HCT116 (cell line): ENCODE measurements at regions not wholly inside any gene's neighbourhood (a gene's known extent, or its start where the extent isn't known, plus 50 kb on each side); places are given as distances from the start of the nearest gene placed in this dataset.

Experiments used
- ATAC-seq: fragments of 200-7000 bp; cut with Tn5 transposase; 2 replicates; pipeline ENCODE4 v1.9.1; 2020; ENCODE audit warnings: mild to moderate bottlenecking, moderate library complexity
- BruUV-seq: library from RNA; stranded (reverse); fragments of 400-500 nt; replicated peaks from 2 replicates; lab custom pipeline; 2021; lab: Mats Ljungman, UMichigan
- CTCF ChIA-PET: fragments of 300-600 bp; sonication (Branson Sonifier 250); formaldehyde crosslinking; loops from one replicate; lab custom pipeline; 2021; ENCODE audit warnings: antibody characterized with exemption; lab: Charles Lee
- POLR2A ChIA-PET: fragments of 300-600, 350-600 bp; sonication (Branson Sonifier 250); formaldehyde crosslinking; loops from one replicate; lab custom pipeline; 2021; ENCODE audit warnings: antibody characterized with exemption; lab: Charles Lee
- RAD21 ChIA-PET, 2 experiments: fragments of 300-600 bp; sonication (Branson Sonifier 250); formaldehyde crosslinking; loops; one replicate each; lab custom pipeline; 2023; ENCODE audit warnings: low total read pairs in 2 of 2; ENCODE audit not compliant: uncharacterized antibody in 2 of 2, unreplicated experiment in 2 of 2, low non-redundant PET in 1 of 2; lab: Charles Lee
- DNase-seq: peaks from one replicate; pipeline ENCODE4 v3.0.0-alpha.2; 2010; ENCODE audit warnings: low read depth, low spot score
- H2AFZ ChIP-seq: fragments of 200-600 bp; shearing (Covaris generic), sonication (generic); 2 replicates; pipeline ENCODE4 v1.6.1; 2017; ENCODE audit warnings: low read depth, mixed run types, mixed read lengths, antibody characterized with exemption, low read length; ENCODE audit not compliant: poor library complexity, severe bottlenecking
- H3K27ac ChIP-seq: 2 replicates; pipeline ENCODE4 v1.5.1; 2012; ENCODE audit warnings: low read depth, low read length
- H3K27me3 ChIP-seq: fragments of 200-600 bp; sonication (generic); 2 replicates; pipeline ENCODE4 v1.6.1; 2016; ENCODE audit warnings: mixed run types, low read length, mixed read lengths; ENCODE audit not compliant: insufficient read depth
- H3K36me3 ChIP-seq, 2 experiments: fragments of 200-500 bp in 1 of 2; fragments of 200-600 bp in 1 of 2; sonication (Bioruptor generic) in 1 of 2; sonication (generic) in 1 of 2; 2 replicates each; pipeline versions ENCODE4 v1.5.1 to v1.6.1; 2014 to 2016; ENCODE audit warnings: low read length in 2 of 2, inconsistent platforms in 1 of 2, mixed read lengths in 1 of 2, mixed run types in 1 of 2; ENCODE audit not compliant: insufficient read depth in 2 of 2, control insufficient read depth in 1 of 2
- H3K4me1 ChIP-seq, 2 experiments: fragments of 200-600 bp in 1 of 2; sonication (generic) in 1 of 2; 2 replicates each; pipeline versions ENCODE4 v1.5.1 to v1.6.1; 2012 to 2017; ENCODE audit warnings: low read length in 2 of 2, inconsistent platforms in 1 of 2, mild to moderate bottlenecking in 1 of 2, mixed read lengths in 1 of 2, mixed run types in 1 of 2, moderate library complexity in 1 of 2; ENCODE audit not compliant: insufficient read depth in 2 of 2, control insufficient read depth in 1 of 2
- H3K4me2 ChIP-seq: fragments of 200-600 bp; sonication (generic); 2 replicates; pipeline ENCODE4 v1.6.1; 2017; ENCODE audit warnings: mixed run types, low read length, mixed read lengths
- H3K4me3 ChIP-seq, 2 experiments: fragments of 200-600 bp in 1 of 2; sonication (generic) in 1 of 2; replicated peaks in 1 of 2; 2 replicates each; pipeline ENCODE4 v1.5.1; 2011 to 2016; ENCODE audit warnings: low read length in 2 of 2, control low read depth in 1 of 2, low read depth in 1 of 2, mild to moderate bottlenecking in 1 of 2, mixed read lengths in 1 of 2, mixed run types in 1 of 2
- H3K79me2 ChIP-seq: fragments of 200-600 bp; sonication (generic); 2 replicates; pipeline ENCODE4 v1.6.1; 2017; ENCODE audit warnings: mild to moderate bottlenecking, mixed run types, low read length, moderate library complexity, mixed read lengths; ENCODE audit not compliant: insufficient read depth
- H3K9ac ChIP-seq: fragments of 200-600 bp; sonication (generic); 2 replicates; pipeline ENCODE4 v1.6.1; 2016; ENCODE audit warnings: low read length, mixed read lengths
- H3K9me2 ChIP-seq: fragments of 200-600 bp; sonication (generic), shearing (Covaris generic); 2 replicates; pipeline ENCODE4 v1.6.1; 2017; ENCODE audit warnings: mixed run types, mild to moderate bottlenecking, moderate library complexity; ENCODE audit not compliant: insufficient read depth
- H3K9me3 ChIP-seq, 2 experiments: fragments of 200-500 bp in 1 of 2; fragments of 200-600 bp in 1 of 2; sonication (Bioruptor generic) in 1 of 2; sonication (generic) in 1 of 2; 2 replicates each; pipeline ENCODE4 v1.6.1; 2014 to 2017; ENCODE audit warnings: low read length in 2 of 2, mixed read lengths in 2 of 2, inconsistent platforms in 1 of 2, low read depth in 1 of 2, mild to moderate bottlenecking in 1 of 2, mixed run types in 1 of 2, moderate library complexity in 1 of 2; ENCODE audit not compliant: control insufficient read depth in 1 of 2, insufficient read depth in 1 of 2
- H4K20me1 ChIP-seq: fragments of 200-600 bp; sonication (generic), shearing (Covaris generic); 2 replicates; pipeline ENCODE4 v1.6.1; 2017; ENCODE audit warnings: mixed run types, mild to moderate bottlenecking, moderate library complexity; ENCODE audit not compliant: insufficient read depth
- ATF3 ChIP-seq: IDR thresholded peaks from 2 replicates; pipeline ENCODE4 v1.6.1; 2012
- CBX3 ChIP-seq: IDR thresholded peaks from 2 replicates; pipeline ENCODE4 v1.6.1; 2012; ENCODE audit warnings: low read depth
- CEBPB ChIP-seq: IDR thresholded peaks from 2 replicates; pipeline ENCODE4 v1.6.1; 2012; ENCODE audit warnings: low read depth
- EGR1 ChIP-seq: IDR thresholded peaks from 2 replicates; pipeline ENCODE4 v1.6.1; 2012; ENCODE audit warnings: low read depth
- ELF1 ChIP-seq: IDR thresholded peaks from 2 replicates; pipeline ENCODE4 v1.6.1; 2012; ENCODE audit warnings: low read depth, borderline replicate concordance
- EZH2 ChIP-seq: fragments of 200-600 bp; sonication (generic); IDR thresholded peaks from 2 replicates; pipeline ENCODE4 v1.6.1; 2017; ENCODE audit warnings: antibody characterized with exemption, mixed run types
- FOSL1 ChIP-seq: IDR thresholded peaks from 2 replicates; pipeline ENCODE4 v1.6.1; 2012; ENCODE audit warnings: low read depth
- JUND ChIP-seq: IDR thresholded peaks from 2 replicates; pipeline ENCODE4 v1.6.1; 2012
- POLR2AphosphoS5 ChIP-seq: IDR thresholded peaks from 2 replicates; pipeline ENCODE4 v1.6.1; 2011; ENCODE audit warnings: mild to moderate bottlenecking, low read depth, low read length, moderate library complexity
- REST ChIP-seq: IDR thresholded peaks from 2 replicates; pipeline ENCODE4 v1.6.1; 2012; ENCODE audit warnings: low read depth
- SP1 ChIP-seq: IDR thresholded peaks from 2 replicates; pipeline ENCODE4 v1.6.1; 2012; ENCODE audit warnings: low read depth
- ZBTB33 ChIP-seq: IDR thresholded peaks from 2 replicates; pipeline ENCODE4 v1.6.1; 2011; ENCODE audit warnings: mild to moderate bottlenecking, low read length, moderate library complexity; ENCODE audit not compliant: insufficient replicate concordance; ENCODE audit errors: extremely low read depth
- ZFX ChIP-seq: fragments of 450-650 bp; IDR thresholded peaks from 2 replicates; pipeline ENCODE4 v1.6.1; 2017
- intact Hi-C: fragments of 100-400 bp; cut with micrococcal nuclease; formaldehyde crosslinking; loops from 2 replicates; pipeline ENCODE4 v1.10.0; 2022
- TF ChIP-seq, protein P1 (sequence below), 3 experiments: fragments of 200-600 bp in 1 of 3; sonication (generic) in 1 of 3; IDR thresholded peaks in 2 of 3; conservative IDR thresholded peaks in 1 of 3; 2 replicates each; pipeline ENCODE4 v1.5.1; 2012 to 2017; ENCODE audit warnings: low read depth in 2 of 3, low read length in 2 of 3, antibody characterized with exemption in 1 of 3, borderline replicate concordance in 1 of 3, control low read depth in 1 of 3, mild to moderate bottlenecking in 1 of 3, mixed read lengths in 1 of 3, mixed run types in 1 of 3, moderate library complexity in 1 of 3; ENCODE audit not compliant: insufficient read depth in 1 of 3

GRCh38 chr3:181920409-181920808, 208.7 kb downstream of the SOX2 start:
- Histone ChIP-seq H3K79me2 (no peaks in the 10 kb centered on the region), H3K27me3 (no peaks in the 10 kb centered on the region), H2AFZ (no peak overlapping the region), H3K4me1 (peaks cover 0 to 10% of the 10 kb centered on the region in 2 experiments; a peak in 2 of 4 replicates), H3K9me3 (no peaks in the 10 kb centered on the region), H3K4me2 (no peak overlapping the region), H4K20me1 (no peaks in the 10 kb centered on the region), H3K4me3 (no peak overlapping the region), H3K36me3 (no peaks in the 10 kb centered on the region), H3K27ac (no peak overlapping the region), H3K9ac (no peak overlapping the region), H3K9me2 (no peaks in the 10 kb centered on the region)
- ChIA-PET CTCF (no interaction called here), RAD21 (no interaction called here), POLR2A (no interaction called here)
- ATAC-seq (no peak), DNase-seq (no peak)
- no TSS peak for BruUV-seq
- TF ChIP-seq REST, result no peak
- no peak for TF ChIP-seq ELF1
- no peak for TF ChIP-seq ZBTB33
- TF ChIP-seq CEBPB, result no peak
- TF ChIP-seq ATF3, result no peak
- no peak for TF ChIP-seq FOSL1
- no peak for TF ChIP-seq CBX3
- no peak for TF ChIP-seq ZFX
- no peak for TF ChIP-seq POLR2AphosphoS5
- TF ChIP-seq, protein P1, sequence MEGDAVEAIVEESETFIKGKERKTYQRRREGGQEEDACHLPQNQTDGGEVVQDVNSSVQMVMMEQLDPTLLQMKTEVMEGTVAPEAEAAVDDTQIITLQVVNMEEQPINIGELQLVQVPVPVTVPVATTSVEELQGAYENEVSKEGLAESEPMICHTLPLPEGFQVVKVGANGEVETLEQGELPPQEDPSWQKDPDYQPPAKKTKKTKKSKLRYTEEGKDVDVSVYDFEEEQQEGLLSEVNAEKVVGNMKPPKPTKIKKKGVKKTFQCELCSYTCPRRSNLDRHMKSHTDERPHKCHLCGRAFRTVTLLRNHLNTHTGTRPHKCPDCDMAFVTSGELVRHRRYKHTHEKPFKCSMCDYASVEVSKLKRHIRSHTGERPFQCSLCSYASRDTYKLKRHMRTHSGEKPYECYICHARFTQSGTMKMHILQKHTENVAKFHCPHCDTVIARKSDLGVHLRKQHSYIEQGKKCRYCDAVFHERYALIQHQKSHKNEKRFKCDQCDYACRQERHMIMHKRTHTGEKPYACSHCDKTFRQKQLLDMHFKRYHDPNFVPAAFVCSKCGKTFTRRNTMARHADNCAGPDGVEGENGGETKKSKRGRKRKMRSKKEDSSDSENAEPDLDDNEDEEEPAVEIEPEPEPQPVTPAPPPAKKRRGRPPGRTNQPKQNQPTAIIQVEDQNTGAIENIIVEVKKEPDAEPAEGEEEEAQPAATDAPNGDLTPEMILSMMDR (IDR thresholded peaks at IDR 0.05 in 2 of 3, conservative IDR thresholded peaks at IDR 0.05 in 1 of 3; ENCODE audit: borderline replicate concordance in 1 of 3, insufficient read depth in 1 of 3, low read depth in 2 of 3, low read length in 2 of 3), result no peak
- no peak for TF ChIP-seq EGR1
- no peak for TF ChIP-seq EZH2
- no peak for TF ChIP-seq SP1
- TF ChIP-seq JUND, result no peak
- intact Hi-C loops, result no loop called here
